C4-2B (cell line): ENCODE measurements at regions not wholly inside any gene's neighbourhood (a gene's known extent, or its start where the extent isn't known, plus 50 kb on each side); places are given as distances from the start of the nearest gene placed in this dataset.

Experiments used
- H3K27ac ChIP-seq: fragments of 450-650 bp; 2 replicates; pipeline ENCODE4 v1.5.1; 2017
- ZFX ChIP-seq: fragments of 450-650 bp; IDR thresholded peaks from 2 replicates; pipeline ENCODE4 v1.6.1; 2017
- TF ChIP-seq, protein P1 (sequence below): fragments of 450-650 bp; conservative IDR thresholded peaks from 2 replicates; pipeline ENCODE4 v1.5.1; 2017; ENCODE audit warnings: mild to moderate bottlenecking

DNA sequence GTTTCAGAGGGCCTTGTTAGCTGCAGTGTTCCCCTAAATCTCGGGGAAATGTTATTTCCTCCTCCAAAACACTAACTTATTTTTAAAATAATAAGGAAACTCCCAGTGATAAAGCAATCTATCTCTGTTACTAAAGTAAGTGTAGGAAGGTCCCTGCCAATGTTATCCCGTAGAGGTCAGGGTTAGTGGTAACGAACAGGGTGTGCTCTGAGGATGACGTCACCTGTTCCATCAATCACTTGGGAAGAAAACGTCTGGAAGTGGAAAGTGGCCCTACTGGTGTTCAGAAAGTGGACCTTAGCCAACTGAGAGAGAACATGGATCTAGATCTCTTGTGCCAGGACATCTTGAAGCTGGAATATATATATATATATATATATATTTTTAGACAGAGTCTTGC lies 249.5 kb downstream of the BCOR start:
- TF ChIP-seq, protein P1, sequence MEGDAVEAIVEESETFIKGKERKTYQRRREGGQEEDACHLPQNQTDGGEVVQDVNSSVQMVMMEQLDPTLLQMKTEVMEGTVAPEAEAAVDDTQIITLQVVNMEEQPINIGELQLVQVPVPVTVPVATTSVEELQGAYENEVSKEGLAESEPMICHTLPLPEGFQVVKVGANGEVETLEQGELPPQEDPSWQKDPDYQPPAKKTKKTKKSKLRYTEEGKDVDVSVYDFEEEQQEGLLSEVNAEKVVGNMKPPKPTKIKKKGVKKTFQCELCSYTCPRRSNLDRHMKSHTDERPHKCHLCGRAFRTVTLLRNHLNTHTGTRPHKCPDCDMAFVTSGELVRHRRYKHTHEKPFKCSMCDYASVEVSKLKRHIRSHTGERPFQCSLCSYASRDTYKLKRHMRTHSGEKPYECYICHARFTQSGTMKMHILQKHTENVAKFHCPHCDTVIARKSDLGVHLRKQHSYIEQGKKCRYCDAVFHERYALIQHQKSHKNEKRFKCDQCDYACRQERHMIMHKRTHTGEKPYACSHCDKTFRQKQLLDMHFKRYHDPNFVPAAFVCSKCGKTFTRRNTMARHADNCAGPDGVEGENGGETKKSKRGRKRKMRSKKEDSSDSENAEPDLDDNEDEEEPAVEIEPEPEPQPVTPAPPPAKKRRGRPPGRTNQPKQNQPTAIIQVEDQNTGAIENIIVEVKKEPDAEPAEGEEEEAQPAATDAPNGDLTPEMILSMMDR, result no peak
- no peak for TF ChIP-seq ZFX
- no peak overlapping the region for H3K27ac ChIP-seq

DNA sequence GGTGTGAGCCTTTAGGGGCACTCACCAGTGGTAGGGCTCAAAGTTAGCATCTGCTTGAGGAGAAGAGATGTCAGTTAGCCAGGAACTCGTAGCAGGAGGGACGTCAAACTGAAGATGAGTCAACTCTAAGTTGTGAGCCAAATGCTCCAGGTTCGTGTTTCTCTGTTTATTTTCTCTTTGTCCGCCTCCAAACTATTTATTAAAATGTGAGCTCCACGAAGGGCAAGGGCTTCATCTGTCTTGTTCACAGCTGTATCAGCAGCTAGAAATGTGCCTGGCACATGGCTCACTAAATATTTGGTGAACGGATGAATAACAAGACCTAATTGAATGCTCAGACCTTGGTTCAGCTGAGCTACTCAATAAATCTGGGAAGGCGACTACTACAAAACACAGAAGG lies 248.9 kb downstream of the BCOR start:
- TF ChIP-seq, protein P1, result no peak
- TF ChIP-seq ZFX, result no peak
- H3K27ac ChIP-seq, result no peak overlapping the region

DNA sequence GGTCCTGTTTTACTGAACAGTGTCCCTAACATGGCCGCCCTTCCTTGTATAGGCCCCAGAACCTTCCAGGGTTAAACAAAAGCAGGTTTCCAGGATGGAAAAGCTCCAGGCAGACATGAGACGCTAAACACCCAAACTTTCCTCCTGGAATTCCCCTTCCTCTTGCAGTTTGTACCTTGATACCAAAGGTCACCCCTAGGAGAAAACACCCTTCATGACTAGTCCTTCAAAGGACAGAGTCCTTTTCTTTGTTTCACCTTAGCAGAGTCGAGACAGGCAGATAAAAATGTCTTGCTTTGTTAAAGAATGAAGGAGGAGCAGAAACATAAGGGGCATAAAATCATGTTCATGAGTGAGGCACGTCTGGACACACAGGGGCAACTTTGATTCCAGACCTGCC lies 247.5 kb downstream of the BCOR start:
- no peak overlapping the region for H3K27ac ChIP-seq
- TF ChIP-seq, protein P1, result no peak
- TF ChIP-seq ZFX, result no peak

DNA sequence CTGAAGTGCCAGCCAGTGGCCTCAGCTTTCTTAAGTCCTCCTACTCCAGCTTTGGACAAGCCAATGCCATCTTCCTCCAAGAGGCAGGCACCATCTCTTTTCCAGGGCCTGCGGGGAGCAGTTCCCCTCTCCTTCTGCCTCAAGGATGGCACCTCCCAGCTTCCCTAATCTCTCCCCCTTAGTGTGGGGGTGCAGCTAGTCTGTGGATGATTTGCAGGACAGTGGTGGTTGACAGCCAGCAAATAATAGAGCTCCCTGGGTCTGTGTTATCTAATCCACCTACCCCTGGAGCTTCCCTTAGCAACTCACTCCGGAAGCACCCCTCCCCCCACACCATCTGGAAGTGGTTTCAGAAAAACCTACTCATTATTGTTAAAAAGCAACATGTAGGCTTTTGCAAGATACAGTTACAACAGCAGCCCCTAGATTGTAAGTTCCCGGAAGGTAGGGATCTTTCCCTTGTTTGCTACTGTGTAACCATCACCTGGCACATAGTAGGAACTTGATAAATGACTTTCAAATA lies 247.1 kb downstream of the BCOR start:
- H3K27ac ChIP-seq, result no peak overlapping the region
- TF ChIP-seq, protein P1, result no peak
- no peak for TF ChIP-seq ZFX

DNA sequence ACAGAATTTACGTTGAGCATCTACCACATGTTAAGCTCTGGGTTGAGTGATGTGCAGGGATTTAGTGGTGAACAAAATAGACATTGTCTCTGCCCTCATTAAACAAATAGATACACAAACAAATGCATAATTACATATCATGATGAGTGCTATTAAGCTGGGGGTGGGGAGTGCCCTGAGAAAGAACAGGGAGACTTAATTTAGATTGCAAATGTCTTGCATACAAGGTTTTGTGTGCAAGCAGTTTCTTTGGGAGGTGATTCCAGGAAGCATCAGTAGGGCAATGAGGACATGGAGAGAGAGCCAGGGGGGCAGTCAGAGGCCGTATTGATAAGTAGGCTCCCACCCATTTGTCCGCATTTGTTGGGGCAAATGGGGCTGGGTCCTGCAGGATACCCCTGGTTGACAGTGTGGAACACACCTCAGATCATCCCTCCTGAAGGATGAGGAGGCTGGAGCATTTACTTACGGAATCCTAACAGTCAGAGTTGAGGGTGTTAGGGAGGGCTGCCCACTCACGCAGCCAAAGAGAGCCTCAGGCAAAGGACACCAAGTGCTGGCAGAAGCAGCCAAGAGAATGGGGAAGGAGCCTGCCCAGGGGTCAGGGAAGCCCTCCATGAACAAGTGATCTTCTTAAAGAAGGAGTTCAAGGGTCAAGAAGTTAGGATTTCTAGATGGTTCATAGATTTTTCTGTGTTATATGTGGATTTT lies 245.9 kb downstream of the BCOR start:
- H3K27ac ChIP-seq, result no peak overlapping the region
- TF ChIP-seq, protein P1, result no peak
- no peak for TF ChIP-seq ZFX

DNA sequence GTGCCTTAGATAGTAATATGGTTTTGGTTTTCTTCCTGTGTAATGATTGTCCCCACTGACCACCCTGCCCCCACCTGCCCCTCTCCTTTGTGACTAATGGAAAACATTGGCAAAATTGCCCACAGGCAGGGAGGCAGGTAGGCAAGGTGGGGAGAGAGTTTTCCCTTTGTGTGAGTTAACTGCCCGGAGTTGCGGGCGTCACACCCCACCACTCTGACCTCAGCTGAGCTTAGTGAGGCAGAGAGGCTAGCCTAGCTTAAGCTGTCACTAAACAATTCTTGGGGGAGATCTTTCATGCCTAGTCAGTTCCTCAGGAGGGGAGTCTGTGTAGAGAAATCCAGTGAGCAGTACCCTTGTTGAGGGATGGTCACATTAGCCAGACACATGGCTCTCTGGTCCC lies 245.3 kb downstream of the BCOR start:
- no peak overlapping the region for H3K27ac ChIP-seq
- TF ChIP-seq, protein P1, result no peak
- no peak for TF ChIP-seq ZFX

DNA sequence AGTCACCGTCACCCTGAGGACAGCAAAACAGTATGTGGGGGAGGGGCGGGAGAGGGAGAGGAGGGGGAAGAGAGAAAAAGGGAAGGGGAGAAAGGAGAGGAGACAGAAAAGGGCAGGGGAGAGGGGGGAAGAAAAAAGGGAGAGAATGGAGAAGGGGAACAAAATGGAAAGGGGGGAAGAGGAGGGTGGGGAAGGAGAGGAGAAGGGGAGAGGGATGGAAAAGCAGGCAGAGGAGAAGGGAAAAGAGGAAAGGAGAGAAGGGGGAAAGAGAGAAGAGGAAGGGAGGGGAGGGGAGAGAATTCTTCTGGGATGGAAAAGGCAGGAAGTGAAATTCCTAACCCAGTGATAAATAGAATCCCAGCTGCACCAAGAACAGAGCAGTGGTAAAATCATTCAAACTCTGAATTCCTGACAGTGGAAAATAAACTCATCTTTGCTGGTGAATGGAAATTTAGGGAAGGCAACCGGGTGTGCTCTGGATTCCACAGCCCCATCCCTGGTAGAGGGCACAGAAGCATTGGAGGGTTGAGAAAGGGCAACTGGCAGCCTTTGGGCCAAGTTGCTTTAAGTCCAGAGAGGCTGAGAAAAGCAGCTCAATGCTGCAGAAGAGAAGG lies 244.2 kb downstream of the BCOR start:
- H3K27ac ChIP-seq, result no peak overlapping the region
- no peak for TF ChIP-seq ZFX
